SKM-1 treated with dmso at 0.1 percent for 144 hours (cell line): ENCODE measurements at regions not wholly inside any gene's neighbourhood (a gene's known extent, or its start where the extent isn't known, plus 50 kb on each side); places are given as distances from the start of the nearest gene placed in this dataset.

Experiments
- DNase-seq: peaks from one replicate; lab custom pipeline; 2025; ENCODE audit not compliant: unreplicated experiment; lab: John Stamatoyannopoulos, UW

GRCh38 chrX:50536955-50537354 lies 66.3 kb upstream of the DGKK start:
- peak; percentile 18 for DNase-seq
